ENCODE measurements at regions not wholly inside any gene's neighbourhood (a gene's known extent, or its start where the extent isn't known, plus 50 kb on each side); places are given as distances from the start of the nearest gene placed in this dataset.

DNA sequence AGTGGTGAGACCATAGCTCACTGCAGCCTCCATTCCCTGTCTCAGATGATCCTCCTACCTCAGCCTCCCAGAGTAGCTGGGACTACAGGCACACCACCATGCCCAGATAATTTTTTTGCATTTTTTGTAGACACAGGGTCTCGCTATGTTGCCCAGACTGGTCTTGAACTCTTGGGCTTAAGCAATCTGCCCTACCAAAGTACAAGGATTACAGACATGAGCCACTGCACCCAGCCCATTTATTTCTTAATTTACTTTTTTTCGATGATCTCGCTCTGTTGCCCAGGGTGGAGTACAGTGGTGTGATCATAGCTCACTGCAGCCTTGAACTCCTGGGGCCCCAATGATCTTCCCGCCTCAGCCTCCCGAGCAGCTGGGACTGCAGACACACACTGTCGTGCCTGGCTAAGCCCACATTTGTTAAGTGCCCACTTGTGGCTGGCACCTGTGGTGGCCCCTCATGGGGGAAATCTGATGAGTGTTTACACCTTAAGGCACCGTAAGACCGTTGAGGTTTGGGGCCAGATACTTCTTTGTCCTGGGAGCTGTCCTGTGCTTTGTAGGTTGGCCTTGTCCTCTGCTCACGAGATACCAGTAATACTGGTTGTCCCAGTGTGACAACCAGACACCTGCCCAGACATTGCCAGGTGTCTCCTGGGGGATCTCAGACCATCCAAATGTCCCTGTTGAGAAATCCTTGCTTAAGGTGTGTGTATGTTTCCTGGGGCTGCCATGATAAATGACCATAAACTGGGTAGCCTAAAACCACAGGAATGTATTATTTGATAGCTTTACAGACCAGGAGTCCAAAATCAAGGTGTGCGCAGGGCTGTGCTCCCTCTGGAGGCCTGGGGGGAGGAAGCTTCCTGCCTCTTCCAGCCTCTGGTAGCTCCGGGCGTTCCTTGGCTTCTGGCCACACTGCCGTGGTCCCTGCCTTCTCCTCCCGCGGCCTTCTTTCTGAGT, 141.4 kb upstream of the GSE1 start:
- Histone ChIP-seq H3K9ac (ENCODE audit: extremely low read depth, insufficient read length, low read length) (no peak overlapping the region), H2BK15ac (ENCODE audit: low read depth, low read length) (no peak overlapping the region), H4K8ac (replicated peaks; ENCODE audit: insufficient read length, low read depth, low read length) (no peak overlapping the region), H3T11ph (ENCODE audit: low read length) (no peak overlapping the region), H2BK20ac (ENCODE audit: low read depth, low read length, poor library complexity, severe bottlenecking) (no peak overlapping the region), H2BK5ac (ENCODE audit: insufficient read length, low read length) (no peak overlapping the region), H2AFZ (ENCODE audit: low read length) (no peak overlapping the region), H3K23ac (ENCODE audit: insufficient read length, low read depth, low read length) (no peak overlapping the region), H3K27ac (ENCODE audit: insufficient read length, low read depth, low read length) (no peak overlapping the region), H2AK5ac (ENCODE audit: insufficient read length, low read length) (no peak overlapping the region), H3K4ac (ENCODE audit: low read depth, low read length) (no peak overlapping the region), H3K79me1 (ENCODE audit: insufficient read depth, low read depth, low read length, poor library complexity, severe bottlenecking) (no peaks in the 10 kb centered on the region), H3K14ac (ENCODE audit: insufficient read depth, low read length) (no peak overlapping the region), H3K23me2 (ENCODE audit: insufficient read length, low read depth, low read length, poor library complexity, severe bottlenecking) (no peaks in the 10 kb centered on the region), H3K79me2 (ENCODE audit: insufficient read depth, low read length) (no peaks in the 10 kb centered on the region), H4K5ac (ENCODE audit: insufficient read length, low read depth, low read length) (no peak overlapping the region), H3K56ac (ENCODE audit: insufficient read length, low read depth, low read length) (no peak overlapping the region), H3K27me3 (ENCODE audit: insufficient read depth, low read length) (no peaks in the 10 kb centered on the region), H4K91ac (ENCODE audit: insufficient read length, low read depth, low read length) (no peak overlapping the region), H4K20me1 (ENCODE audit: control insufficient read depth, insufficient read depth, insufficient read length) (no peaks in the 10 kb centered on the region), H3K18ac (ENCODE audit: insufficient read length, low read depth, low read length) (no peak overlapping the region), H3K9me3 (ENCODE audit: control insufficient read depth, low read depth, low read length) (no peaks in the 10 kb centered on the region), H2BK120ac (ENCODE audit: low read depth, low read length, poor library complexity, severe bottlenecking) (no peak overlapping the region), H2BK12ac (ENCODE audit: insufficient read length, low read depth, low read length) (no peak overlapping the region), H3K4me2 (ENCODE audit: insufficient read depth, insufficient read length, low read length) (no peak overlapping the region), H3K4me1 (ENCODE audit: insufficient read depth, low read length) (no peaks in the 10 kb centered on the region; the same call in 1 of the 2 replicates)
- Mint-ChIP-seq H3K4me1 (peaks cover 21 to 34% of the 10 kb centered on the region in 2 experiments), H3K9me3 (no peaks in the 10 kb centered on the region), H3K36me3 (ENCODE audit: insufficient read depth in 1 of 3, low read depth in 3 of 3) (no peaks in the 10 kb centered on the region; a peak in 1 of 7 replicates), H3K27me3 (ENCODE audit: low read depth) (peaks cover 15% of the 10 kb centered on the region), H3K27ac (no peak overlapping the region), H3K4me3 (no peak overlapping the region)
- WGBS (ENCODE audit: extremely low coverage, insufficient read length, low lambda C conversion rate), result no CpG with 5 or more reads among the region's 15 CpGs
- DNase-seq, result no peak
- TF ChIP-seq, protein P1, sequence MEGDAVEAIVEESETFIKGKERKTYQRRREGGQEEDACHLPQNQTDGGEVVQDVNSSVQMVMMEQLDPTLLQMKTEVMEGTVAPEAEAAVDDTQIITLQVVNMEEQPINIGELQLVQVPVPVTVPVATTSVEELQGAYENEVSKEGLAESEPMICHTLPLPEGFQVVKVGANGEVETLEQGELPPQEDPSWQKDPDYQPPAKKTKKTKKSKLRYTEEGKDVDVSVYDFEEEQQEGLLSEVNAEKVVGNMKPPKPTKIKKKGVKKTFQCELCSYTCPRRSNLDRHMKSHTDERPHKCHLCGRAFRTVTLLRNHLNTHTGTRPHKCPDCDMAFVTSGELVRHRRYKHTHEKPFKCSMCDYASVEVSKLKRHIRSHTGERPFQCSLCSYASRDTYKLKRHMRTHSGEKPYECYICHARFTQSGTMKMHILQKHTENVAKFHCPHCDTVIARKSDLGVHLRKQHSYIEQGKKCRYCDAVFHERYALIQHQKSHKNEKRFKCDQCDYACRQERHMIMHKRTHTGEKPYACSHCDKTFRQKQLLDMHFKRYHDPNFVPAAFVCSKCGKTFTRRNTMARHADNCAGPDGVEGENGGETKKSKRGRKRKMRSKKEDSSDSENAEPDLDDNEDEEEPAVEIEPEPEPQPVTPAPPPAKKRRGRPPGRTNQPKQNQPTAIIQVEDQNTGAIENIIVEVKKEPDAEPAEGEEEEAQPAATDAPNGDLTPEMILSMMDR (conservative IDR thresholded peaks at IDR 0.05), result no peak

All from H9 (cell line).